ENCODE measurements at regions not wholly inside any gene's neighbourhood (a gene's known extent, or its start where the extent isn't known, plus 50 kb on each side); places are given as distances from the start of the nearest gene placed in this dataset.

DNA sequence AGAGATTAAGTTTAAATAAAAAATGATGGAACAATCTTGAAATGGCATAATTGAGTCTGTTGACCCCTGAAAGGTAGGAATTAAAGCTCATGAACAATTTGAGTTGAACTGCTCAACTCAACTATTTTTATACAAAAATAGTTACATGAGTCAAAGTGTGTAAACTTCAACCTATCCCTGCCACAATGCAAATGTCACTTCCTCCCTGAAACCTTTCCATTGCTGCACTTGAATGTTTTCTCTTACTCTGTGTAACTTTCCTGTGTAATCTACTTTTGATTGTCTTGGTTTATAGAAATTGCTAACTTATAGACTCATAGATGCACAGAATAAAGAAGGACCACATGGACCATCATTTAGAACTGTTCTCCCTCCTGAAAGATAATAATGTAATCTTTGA is 218.5 kb downstream of the GBA3 start:
- TF ChIP-seq RAD21 (conservative IDR thresholded peaks at IDR 0.05), result no peak
- TF ChIP-seq EZH2 (IDR thresholded peaks at IDR 0.05; ENCODE audit: borderline replicate concordance, insufficient read depth, low read length, poor library complexity, severe bottlenecking), result no peak
- TF ChIP-seq, protein P1, sequence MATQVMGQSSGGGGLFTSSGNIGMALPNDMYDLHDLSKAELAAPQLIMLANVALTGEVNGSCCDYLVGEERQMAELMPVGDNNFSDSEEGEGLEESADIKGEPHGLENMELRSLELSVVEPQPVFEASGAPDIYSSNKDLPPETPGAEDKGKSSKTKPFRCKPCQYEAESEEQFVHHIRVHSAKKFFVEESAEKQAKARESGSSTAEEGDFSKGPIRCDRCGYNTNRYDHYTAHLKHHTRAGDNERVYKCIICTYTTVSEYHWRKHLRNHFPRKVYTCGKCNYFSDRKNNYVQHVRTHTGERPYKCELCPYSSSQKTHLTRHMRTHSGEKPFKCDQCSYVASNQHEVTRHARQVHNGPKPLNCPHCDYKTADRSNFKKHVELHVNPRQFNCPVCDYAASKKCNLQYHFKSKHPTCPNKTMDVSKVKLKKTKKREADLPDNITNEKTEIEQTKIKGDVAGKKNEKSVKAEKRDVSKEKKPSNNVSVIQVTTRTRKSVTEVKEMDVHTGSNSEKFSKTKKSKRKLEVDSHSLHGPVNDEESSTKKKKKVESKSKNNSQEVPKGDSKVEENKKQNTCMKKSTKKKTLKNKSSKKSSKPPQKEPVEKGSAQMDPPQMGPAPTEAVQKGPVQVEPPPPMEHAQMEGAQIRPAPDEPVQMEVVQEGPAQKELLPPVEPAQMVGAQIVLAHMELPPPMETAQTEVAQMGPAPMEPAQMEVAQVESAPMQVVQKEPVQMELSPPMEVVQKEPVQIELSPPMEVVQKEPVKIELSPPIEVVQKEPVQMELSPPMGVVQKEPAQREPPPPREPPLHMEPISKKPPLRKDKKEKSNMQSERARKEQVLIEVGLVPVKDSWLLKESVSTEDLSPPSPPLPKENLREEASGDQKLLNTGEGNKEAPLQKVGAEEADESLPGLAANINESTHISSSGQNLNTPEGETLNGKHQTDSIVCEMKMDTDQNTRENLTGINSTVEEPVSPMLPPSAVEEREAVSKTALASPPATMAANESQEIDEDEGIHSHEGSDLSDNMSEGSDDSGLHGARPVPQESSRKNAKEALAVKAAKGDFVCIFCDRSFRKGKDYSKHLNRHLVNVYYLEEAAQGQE (IDR thresholded peaks at IDR 0.05; ENCODE audit: borderline replicate concordance), result no peak
- TF ChIP-seq, protein P2, sequence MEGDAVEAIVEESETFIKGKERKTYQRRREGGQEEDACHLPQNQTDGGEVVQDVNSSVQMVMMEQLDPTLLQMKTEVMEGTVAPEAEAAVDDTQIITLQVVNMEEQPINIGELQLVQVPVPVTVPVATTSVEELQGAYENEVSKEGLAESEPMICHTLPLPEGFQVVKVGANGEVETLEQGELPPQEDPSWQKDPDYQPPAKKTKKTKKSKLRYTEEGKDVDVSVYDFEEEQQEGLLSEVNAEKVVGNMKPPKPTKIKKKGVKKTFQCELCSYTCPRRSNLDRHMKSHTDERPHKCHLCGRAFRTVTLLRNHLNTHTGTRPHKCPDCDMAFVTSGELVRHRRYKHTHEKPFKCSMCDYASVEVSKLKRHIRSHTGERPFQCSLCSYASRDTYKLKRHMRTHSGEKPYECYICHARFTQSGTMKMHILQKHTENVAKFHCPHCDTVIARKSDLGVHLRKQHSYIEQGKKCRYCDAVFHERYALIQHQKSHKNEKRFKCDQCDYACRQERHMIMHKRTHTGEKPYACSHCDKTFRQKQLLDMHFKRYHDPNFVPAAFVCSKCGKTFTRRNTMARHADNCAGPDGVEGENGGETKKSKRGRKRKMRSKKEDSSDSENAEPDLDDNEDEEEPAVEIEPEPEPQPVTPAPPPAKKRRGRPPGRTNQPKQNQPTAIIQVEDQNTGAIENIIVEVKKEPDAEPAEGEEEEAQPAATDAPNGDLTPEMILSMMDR (IDR thresholded peaks at IDR 0.05; ENCODE audit: poor library complexity, severe bottlenecking), result no peak
- no peak for TF ChIP-seq EP300 (conservative IDR thresholded peaks at IDR 0.05; ENCODE audit: poor library complexity, severe bottlenecking)
- no peak for TF ChIP-seq POLR2AphosphoS5 (IDR thresholded peaks at IDR 0.05)

All from neural cell (in vitro differentiated cells).